GM23338 (cell line): ENCODE measurements at regions not wholly inside any gene's neighbourhood (a gene's known extent, or its start where the extent isn't known, plus 50 kb on each side); places are given as distances from the start of the nearest gene placed in this dataset.

ENCODE experiments used
- ATAC-seq: fragments of 200-7000 bp; cut with Tn5 transposase; 3 replicates; pipeline ENCODE4 v1.9.1; 2020
- DNase-seq: peaks from one replicate; pipeline ENCODE4 v3.0.0-alpha.2; 2015; ENCODE audit warnings: low spot score
- H2AFZ ChIP-seq: fragments of 200-600 bp; sonication (generic); 2 replicates; pipeline ENCODE4 v1.8.0; 2016; ENCODE audit warnings: antibody characterized with exemption, mild to moderate bottlenecking, moderate library complexity
- H3F3A ChIP-seq: fragments of 200-600 bp; sonication (generic); replicated peaks from 2 replicates; pipeline ENCODE4 v1.8.0; 2017; ENCODE audit warnings: antibody characterized with exemption, mixed run types, low read depth
- H3K27ac ChIP-seq: fragments of 200-600 bp; sonication (generic); 2 replicates; pipeline ENCODE4 v1.6.1; 2016; ENCODE audit warnings: low read depth
- H3K27me3 ChIP-seq: fragments of 200-600 bp; sonication (generic); 2 replicates; pipeline ENCODE4 v1.8.0; 2016; ENCODE audit warnings: mild to moderate bottlenecking, mixed run types, moderate library complexity; ENCODE audit not compliant: insufficient read depth
- H3K36me3 ChIP-seq: fragments of 200-600 bp; sonication (generic); 2 replicates; pipeline ENCODE4 v1.8.0; 2016; ENCODE audit warnings: mild to moderate bottlenecking; ENCODE audit not compliant: insufficient read depth
- H3K4me1 ChIP-seq: fragments of 200-600 bp; sonication (generic); 2 replicates; pipeline ENCODE4 v1.8.0; 2016; ENCODE audit warnings: mild to moderate bottlenecking, moderate library complexity; ENCODE audit not compliant: insufficient read depth
- H3K4me2 ChIP-seq: fragments of 200-600 bp; sonication (generic); 2 replicates; pipeline ENCODE4 v1.7.1; 2017; ENCODE audit warnings: mixed run types
- H3K4me3 ChIP-seq: fragments of 200-600 bp; sonication (generic); 2 replicates; pipeline ENCODE4 v1.6.1; 2016; ENCODE audit warnings: mixed run types
- H3K79me2 ChIP-seq: fragments of 200-600 bp; sonication (generic); replicated peaks from 2 replicates; pipeline ENCODE4 v1.8.0; 2017; ENCODE audit warnings: mild to moderate bottlenecking; ENCODE audit not compliant: insufficient read depth
- H3K9me2 ChIP-seq: fragments of 200-600 bp; sonication (generic); 2 replicates; pipeline ENCODE4 v1.8.0; 2017; ENCODE audit not compliant: insufficient read depth
- H4K20me1 ChIP-seq: fragments of 200-600 bp; sonication (generic); replicated peaks from 2 replicates; pipeline ENCODE4 v1.8.0; 2017; ENCODE audit warnings: mild to moderate bottlenecking; ENCODE audit not compliant: insufficient read depth
- H3K27ac Mint-ChIP-seq: 2 replicates; pipeline ENCODE4 v1.8.0; 2020; ENCODE audit warnings: inconsistent platforms, mild to moderate bottlenecking, moderate library complexity, mixed read lengths
- H3K27me3 Mint-ChIP-seq: 3 replicates; pipeline ENCODE4 v1.8.0; 2022; ENCODE audit warnings: low read depth, mild to moderate bottlenecking, moderate library complexity, mixed read lengths, inconsistent platforms; ENCODE audit not compliant: insufficient read depth, poor library complexity
- H3K36me3 Mint-ChIP-seq: 3 replicates; pipeline ENCODE4 v1.8.0; 2021; ENCODE audit warnings: low read depth, mild to moderate bottlenecking, inconsistent platforms, moderate library complexity, mixed read lengths
- H3K4me1 Mint-ChIP-seq: 3 replicates; pipeline ENCODE4 v1.8.0; 2020; ENCODE audit warnings: mild to moderate bottlenecking, inconsistent platforms, mixed read lengths
- H3K4me3 Mint-ChIP-seq: 3 replicates; pipeline ENCODE4 v1.8.0; 2021; ENCODE audit warnings: moderate library complexity, mild to moderate bottlenecking, inconsistent platforms, mixed read lengths
- H3K9me3 Mint-ChIP-seq: 3 replicates; pipeline ENCODE4 v1.8.0; 2020; ENCODE audit warnings: moderate library complexity, mild to moderate bottlenecking, inconsistent platforms, mixed read lengths
- JUNB ChIP-seq: IDR thresholded peaks from one replicate; pipeline ENCODE4 v1.6.1; 2016; ENCODE audit warnings: antibody characterized with exemption; ENCODE audit not compliant: unreplicated experiment
- NANOG ChIP-seq: IDR thresholded peaks from 2 replicates; pipeline ENCODE4 v1.6.1; 2016; ENCODE audit warnings: antibody characterized with exemption, borderline replicate concordance
- POLR2AphosphoS5 ChIP-seq: IDR thresholded peaks from 2 replicates; pipeline ENCODE4 v1.6.1; 2016; ENCODE audit warnings: antibody characterized with exemption, low read depth

DNA sequence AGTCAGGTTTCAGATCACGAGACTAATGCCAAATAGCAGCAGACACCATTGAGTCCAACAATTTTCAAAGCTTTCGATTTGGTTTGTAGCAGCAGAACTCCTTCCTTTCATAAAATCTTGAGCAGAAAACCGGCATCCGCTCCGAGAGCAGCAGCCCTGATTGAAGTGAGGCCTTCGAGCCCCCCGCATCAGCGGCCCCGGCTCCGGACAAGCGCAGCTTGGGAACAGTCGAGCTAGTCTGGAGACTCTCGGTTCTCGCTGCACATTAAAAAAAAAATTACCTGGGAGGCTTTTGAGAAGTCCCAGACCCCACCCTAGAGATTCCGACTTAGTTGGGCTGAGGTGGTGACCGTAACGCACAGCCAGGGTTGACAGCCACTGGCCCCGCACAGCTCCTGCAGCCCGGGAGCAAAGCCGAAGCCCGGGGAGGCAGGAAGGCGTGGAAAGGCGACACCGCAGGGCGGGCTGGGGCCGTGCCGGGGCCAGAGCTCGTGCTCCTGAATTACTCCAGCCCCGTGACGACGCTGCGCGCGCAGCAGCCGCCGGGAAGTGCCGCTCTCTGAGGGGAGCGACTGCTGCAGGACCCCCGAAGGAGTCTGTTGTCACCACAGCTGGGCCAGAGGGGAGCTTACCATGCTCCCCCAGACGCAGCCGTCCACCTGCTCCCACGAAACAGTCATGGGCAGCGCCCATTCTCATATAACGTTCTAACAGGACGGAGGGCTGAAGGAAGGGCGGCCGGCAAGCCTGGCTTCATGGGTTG is 57.8 kb downstream of the SPATA19 start:
- Histone ChIP-seq H3K4me2 (peak overlapping the region; percentile 81), H3K27ac (no peak overlapping the region), H3K4me3 (peak overlapping the region; percentile 57), H4K20me1 (no peaks in the 10 kb centered on the region), H3K27me3 (peaks cover 30% of the 10 kb centered on the region), H3K4me1 (peaks cover 5% of the 10 kb centered on the region; the same call in 1 of the 2 replicates), H2AFZ (peak overlapping the region; percentile 90), H3K9me2 (no peaks in the 10 kb centered on the region), H3F3A (no peaks in the 10 kb centered on the region), H3K79me2 (no peaks in the 10 kb centered on the region), H3K36me3 (no peaks in the 10 kb centered on the region)
- Mint-ChIP-seq H3K27me3 (peaks cover 14% of the 10 kb centered on the region), H3K9me3 (peaks cover 9% of the 10 kb centered on the region; the same call in 2 of the 3 replicates), H3K4me1 (peaks cover 12% of the 10 kb centered on the region), H3K27ac (no peak overlapping the region), H3K36me3 (peaks cover 4% of the 10 kb centered on the region; the same call in 1 of the 3 replicates), H3K4me3 (peak overlapping the region; percentile 64)
- ATAC-seq, result peak; percentile 99
- TF ChIP-seq JUNB (no peak), POLR2AphosphoS5 (peak; percentile 39; the same call in 1 of the 2 replicates)
- DNase-seq, result peak; percentile 86

DNA sequence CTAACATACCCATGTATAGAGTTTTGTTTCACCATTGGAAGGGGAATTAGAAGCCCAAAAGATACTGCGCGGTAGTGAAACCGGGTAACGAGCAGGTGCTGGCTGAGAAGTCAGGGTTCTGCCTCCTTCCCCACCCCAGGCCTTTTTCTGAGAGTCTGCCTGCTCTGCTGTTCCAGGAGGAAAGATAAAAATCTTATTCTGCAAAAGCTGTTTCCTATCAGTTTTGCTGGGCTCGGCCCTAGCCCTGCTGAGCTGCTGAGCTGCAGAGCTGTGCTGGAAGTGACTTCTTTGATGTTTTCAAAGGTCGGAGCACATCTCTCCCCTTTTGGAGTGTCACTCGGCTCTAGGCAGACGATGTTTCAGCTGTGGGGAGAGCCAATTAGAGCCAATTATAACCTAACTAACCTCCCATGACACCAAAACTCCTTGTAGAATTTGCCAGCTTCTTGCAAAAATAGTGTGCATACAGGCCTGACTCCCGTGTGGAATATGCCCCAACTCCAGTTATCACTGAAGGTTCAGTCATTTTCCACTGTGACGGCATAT is 59.4 kb downstream of the SPATA19 start:
- Histone ChIP-seq H3K4me3 (no peak overlapping the region), H3K4me2 (no peak overlapping the region), H3K4me1 (peaks cover 5% of the 10 kb centered on the region; the same call in 1 of the 2 replicates), H2AFZ (no peak overlapping the region), H4K20me1 (no peaks in the 10 kb centered on the region), H3K27ac (no peak overlapping the region), H3K79me2 (no peaks in the 10 kb centered on the region), H3K9me2 (no peaks in the 10 kb centered on the region), H3K27me3 (peaks cover 30% of the 10 kb centered on the region), H3F3A (no peaks in the 10 kb centered on the region), H3K36me3 (no peaks in the 10 kb centered on the region)
- Mint-ChIP-seq H3K4me3 (no peak overlapping the region), H3K36me3 (peaks cover 7% of the 10 kb centered on the region; the same call in 1 of the 3 replicates), H3K27me3 (peaks cover 14% of the 10 kb centered on the region), H3K27ac (no peak overlapping the region), H3K4me1 (peaks cover 12% of the 10 kb centered on the region), H3K9me3 (peaks cover 14% of the 10 kb centered on the region; the same call in 2 of the 3 replicates)
- DNase-seq (no peak), ATAC-seq (no peak)
- TF ChIP-seq JUNB, result no peak

DNA sequence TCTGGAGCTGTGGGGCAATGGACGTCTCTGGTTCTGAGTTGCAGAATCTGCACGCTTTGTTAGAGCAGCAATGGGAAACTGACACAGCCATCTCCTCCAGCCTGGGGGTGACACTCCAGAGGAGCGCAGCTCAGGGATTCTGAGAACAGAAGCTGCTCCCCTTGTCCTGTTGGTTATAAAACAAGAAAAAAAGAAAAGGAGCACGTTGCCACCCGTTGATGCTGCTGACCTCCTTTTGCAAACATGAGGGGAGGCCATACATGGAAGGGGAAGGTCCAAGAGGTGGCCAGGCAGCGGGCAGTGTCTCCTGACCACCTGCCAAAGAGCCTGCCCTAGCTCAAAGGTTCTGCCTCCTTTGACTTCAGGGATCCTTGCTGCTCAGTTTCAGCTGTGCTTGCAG is 61.0 kb downstream of the SPATA19 start:
- no peaks in the 10 kb centered on the region for H3K36me3 ChIP-seq
- Mint-ChIP-seq H3K36me3 (peaks cover 7% of the 10 kb centered on the region; the same call in 1 of the 3 replicates), H3K27ac (no peak overlapping the region), H3K9me3 (peaks cover 14% of the 10 kb centered on the region; the same call in 2 of the 3 replicates), H3K27me3 (peaks cover 14% of the 10 kb centered on the region), H3K4me3 (no peak overlapping the region), H3K4me1 (peaks cover 14% of the 10 kb centered on the region)
- no peak overlapping the region for H3K27ac ChIP-seq
- no peak for ATAC-seq
- H3K27me3 ChIP-seq, result peaks cover 30% of the 10 kb centered on the region
- peaks cover 5% of the 10 kb centered on the region; the same call in 1 of the 2 replicates for H3K4me1 ChIP-seq
- no peak overlapping the region for H3K4me3 ChIP-seq
- DNase-seq, result no peak
- no peak for TF ChIP-seq NANOG
- no peak for TF ChIP-seq POLR2AphosphoS5
- H3K9me2 ChIP-seq, result no peaks in the 10 kb centered on the region
- H4K20me1 ChIP-seq, result no peaks in the 10 kb centered on the region
- H2AFZ ChIP-seq, result no peak overlapping the region
- no peaks in the 10 kb centered on the region for H3K79me2 ChIP-seq
- H3F3A ChIP-seq, result no peaks in the 10 kb centered on the region
- no peak overlapping the region for H3K4me2 ChIP-seq
